Neural progenitor cell (in vitro differentiated cells): ENCODE measurements at regions not wholly inside any gene's neighbourhood (a gene's known extent, or its start where the extent isn't known, plus 50 kb on each side); places are given as distances from the start of the nearest gene placed in this dataset.

Experiments used
- EZH2 ChIP-seq: fragments of 200-600 bp; sonication (generic); IDR thresholded peaks from 2 replicates; pipeline ENCODE4 v1.6.1; 2017; ENCODE audit warnings: antibody characterized with exemption, mild to moderate bottlenecking, moderate library complexity
- EZH2phosphoT487 ChIP-seq: fragments of 200-600 bp; sonication (generic); IDR thresholded peaks from 2 replicates; pipeline ENCODE4 v1.6.1; 2017; ENCODE audit warnings: antibody characterized with exemption
- TF ChIP-seq, protein P1 (sequence below): fragments of 200-600 bp; sonication (generic); IDR thresholded peaks from 2 replicates; pipeline ENCODE4 v1.5.1; 2017; ENCODE audit warnings: antibody characterized with exemption, mild to moderate bottlenecking

DNA sequence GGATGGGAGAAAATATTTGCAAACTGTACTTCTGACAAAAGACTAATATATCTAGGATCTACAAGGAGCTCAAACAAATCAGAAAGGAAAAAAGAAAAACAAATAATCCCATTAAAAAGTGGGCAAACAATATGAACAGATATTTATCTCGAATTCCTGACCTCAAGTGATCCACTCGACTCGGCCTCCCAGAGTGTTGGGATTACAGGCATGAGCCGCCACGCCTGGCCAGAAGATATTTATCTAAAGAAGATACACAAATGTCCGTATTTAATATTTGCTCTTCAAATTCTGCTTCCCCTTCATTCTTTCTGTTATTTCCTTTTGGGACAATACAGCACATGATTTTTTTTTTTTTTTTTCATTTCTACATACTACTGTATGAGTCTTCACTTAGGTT, 151.7 kb upstream of the GRM7 start:
- TF ChIP-seq, protein P1, sequence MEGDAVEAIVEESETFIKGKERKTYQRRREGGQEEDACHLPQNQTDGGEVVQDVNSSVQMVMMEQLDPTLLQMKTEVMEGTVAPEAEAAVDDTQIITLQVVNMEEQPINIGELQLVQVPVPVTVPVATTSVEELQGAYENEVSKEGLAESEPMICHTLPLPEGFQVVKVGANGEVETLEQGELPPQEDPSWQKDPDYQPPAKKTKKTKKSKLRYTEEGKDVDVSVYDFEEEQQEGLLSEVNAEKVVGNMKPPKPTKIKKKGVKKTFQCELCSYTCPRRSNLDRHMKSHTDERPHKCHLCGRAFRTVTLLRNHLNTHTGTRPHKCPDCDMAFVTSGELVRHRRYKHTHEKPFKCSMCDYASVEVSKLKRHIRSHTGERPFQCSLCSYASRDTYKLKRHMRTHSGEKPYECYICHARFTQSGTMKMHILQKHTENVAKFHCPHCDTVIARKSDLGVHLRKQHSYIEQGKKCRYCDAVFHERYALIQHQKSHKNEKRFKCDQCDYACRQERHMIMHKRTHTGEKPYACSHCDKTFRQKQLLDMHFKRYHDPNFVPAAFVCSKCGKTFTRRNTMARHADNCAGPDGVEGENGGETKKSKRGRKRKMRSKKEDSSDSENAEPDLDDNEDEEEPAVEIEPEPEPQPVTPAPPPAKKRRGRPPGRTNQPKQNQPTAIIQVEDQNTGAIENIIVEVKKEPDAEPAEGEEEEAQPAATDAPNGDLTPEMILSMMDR, result no peak
- no peak for TF ChIP-seq EZH2
- TF ChIP-seq EZH2phosphoT487, result no peak
